Coronary artery (tissue), 2 donors: ENCODE measurements at regions not wholly inside any gene's neighbourhood (a gene's known extent, or its start where the extent isn't known, plus 50 kb on each side); places are given as distances from the start of the nearest gene placed in this dataset.
"Not testable (repeated sequence)": the region's sequence is repeated elsewhere in the genome, so short reads cannot be mapped to it uniquely, and the experiment has no call there.

Experiments
- DNase-seq: peaks from one replicate; pipeline ENCODE4 v3.0.0-alpha.2; 2017; ENCODE audit warnings: low spot score
- H3K27ac ChIP-seq, 2 donors: fragments of 200-600 bp; sonication (generic); one replicate each; pipeline ENCODE4 v1.5.1; 2016 to 2019
- H3K4me3 ChIP-seq: fragments of 200-600 bp; sonication (generic); 2 replicates; pipeline ENCODE4 v1.5.1; 2016; ENCODE audit warnings: mild to moderate bottlenecking, moderate library complexity
- TF ChIP-seq, protein P1 (sequence below): fragments of 200-600 bp; sonication (generic); IDR thresholded peaks from one replicate; pipeline ENCODE4 v1.5.1; 2019; ENCODE audit warnings: antibody characterized with exemption

DNA sequence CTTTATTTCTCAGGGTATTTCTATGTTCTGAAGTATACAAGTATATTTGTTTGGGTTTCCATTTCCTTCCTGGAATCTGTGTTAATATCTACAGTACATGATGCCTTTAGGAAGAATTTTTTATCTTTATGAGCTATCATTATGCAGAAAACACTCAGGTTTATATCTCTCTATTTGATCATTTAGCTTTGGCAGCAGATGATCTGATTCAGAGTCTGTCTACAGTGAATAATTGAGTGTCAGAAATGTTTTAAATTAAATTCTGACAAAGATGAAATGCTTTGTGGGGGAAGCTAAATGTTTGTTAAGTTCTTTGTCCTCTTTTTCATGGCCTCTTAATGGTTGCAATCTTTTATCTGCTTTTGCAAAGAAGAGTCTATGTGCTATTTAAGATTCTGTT is 2141.0 kb upstream of the ACO1 start:
- DNase-seq = no peak
- TF ChIP-seq, protein P1, sequence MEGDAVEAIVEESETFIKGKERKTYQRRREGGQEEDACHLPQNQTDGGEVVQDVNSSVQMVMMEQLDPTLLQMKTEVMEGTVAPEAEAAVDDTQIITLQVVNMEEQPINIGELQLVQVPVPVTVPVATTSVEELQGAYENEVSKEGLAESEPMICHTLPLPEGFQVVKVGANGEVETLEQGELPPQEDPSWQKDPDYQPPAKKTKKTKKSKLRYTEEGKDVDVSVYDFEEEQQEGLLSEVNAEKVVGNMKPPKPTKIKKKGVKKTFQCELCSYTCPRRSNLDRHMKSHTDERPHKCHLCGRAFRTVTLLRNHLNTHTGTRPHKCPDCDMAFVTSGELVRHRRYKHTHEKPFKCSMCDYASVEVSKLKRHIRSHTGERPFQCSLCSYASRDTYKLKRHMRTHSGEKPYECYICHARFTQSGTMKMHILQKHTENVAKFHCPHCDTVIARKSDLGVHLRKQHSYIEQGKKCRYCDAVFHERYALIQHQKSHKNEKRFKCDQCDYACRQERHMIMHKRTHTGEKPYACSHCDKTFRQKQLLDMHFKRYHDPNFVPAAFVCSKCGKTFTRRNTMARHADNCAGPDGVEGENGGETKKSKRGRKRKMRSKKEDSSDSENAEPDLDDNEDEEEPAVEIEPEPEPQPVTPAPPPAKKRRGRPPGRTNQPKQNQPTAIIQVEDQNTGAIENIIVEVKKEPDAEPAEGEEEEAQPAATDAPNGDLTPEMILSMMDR = no peak
- H3K4me3 ChIP-seq = no peak overlapping the region
- H3K27ac ChIP-seq = no peak overlapping the region

DNA sequence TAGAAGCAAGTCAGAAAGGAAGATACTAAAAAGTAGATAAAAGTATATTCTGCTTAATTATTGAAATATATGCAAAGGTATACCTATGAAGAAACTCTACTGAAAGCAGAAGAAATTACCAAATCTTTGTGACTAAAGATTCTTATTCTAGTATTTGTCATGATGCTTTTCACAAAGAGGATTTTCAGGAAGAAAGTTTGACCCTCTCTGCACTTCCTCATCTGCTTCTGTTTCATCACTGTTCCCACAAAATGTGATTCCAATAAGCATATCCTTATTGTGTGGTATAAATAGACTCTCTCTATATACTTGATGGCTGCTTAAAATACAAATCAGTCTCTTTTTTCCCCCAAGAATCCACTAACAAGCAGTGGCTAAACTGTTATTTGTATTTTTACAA is 2139.6 kb upstream of the ACO1 start:
- no peak for DNase-seq
- Histone ChIP-seq H3K4me3 (no peak overlapping the region), H3K27ac (no peak overlapping the region)
- TF ChIP-seq, protein P1 = no peak

DNA sequence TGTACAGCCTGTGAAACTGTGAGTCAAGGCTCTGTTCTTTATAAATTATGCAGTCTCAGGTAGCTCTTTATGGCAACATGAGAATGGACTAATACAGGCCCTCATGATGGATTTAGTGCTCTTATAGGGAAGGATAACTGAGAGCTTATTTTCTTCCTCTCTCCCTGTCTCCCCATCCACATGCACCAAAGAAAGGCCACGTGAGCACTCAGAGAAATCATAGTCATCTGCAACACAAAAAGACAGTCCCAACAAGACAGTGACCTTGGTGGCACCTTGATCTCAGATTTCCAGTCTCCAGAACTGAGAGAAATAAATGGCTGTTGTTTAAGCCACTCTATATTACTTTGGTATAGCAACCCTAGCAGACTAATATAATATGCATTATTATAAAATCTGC is 2133.6 kb upstream of the ACO1 start:
- TF ChIP-seq, protein P1 = no peak
- no peak for DNase-seq
- H3K4me3 ChIP-seq = no peak overlapping the region
- H3K27ac ChIP-seq = no peak overlapping the region

DNA sequence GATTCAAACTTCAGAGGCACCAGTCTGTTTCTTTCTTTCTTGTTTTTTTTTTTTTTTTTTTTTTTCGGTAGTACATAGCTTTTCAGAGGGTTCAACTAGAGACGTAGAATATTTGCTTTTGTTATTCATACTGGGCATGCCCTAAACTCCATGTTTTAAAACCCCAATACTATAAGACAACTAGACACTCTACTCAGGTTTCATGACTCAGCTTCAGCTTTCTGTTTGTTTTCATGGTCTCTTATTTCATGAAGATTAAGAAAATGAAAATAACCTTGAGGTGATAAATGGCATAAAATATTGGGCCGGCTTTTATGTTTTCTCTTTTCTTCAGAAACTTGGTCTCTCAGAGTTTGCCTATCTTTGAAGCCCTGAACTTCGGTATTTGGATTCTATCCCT is 2126.3 kb upstream of the ACO1 start:
- no peak overlapping the region for H3K4me3 ChIP-seq
- TF ChIP-seq, protein P1 = no peak
- DNase-seq = no peak
- no peak overlapping the region for H3K27ac ChIP-seq

DNA sequence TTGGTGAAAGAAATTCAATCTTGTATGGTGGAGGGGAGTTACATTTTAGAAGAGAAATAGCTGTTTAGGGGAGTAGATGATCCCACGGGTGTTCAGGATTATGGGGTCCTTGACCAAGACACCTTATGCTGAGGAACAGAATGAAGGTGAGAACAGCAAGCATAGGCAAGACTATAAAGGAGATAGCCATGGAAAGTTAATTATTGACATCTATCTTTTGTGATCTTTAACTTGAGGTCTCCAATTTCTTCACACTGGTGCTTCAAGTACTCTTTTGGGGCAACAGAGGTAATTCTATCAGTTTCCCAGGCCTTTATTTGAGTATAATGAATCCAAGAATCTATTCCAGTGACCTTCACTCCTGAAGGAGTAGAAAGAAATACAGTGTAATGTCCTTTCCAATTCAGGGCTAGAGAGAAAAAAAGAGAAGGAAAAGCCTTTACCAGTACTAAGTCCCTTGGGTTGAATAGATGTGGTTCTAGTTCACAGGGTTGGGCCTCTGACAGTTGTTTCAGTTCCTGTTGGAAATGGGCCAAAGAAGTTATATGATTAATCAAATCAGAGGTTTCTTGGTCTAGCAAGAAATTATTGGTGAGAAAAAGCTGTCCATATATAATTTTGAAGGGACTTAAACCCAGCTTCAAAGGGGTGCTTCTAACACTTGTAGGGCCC is 2104.1 kb upstream of the ACO1 start:
- DNase-seq = no peak
- Histone ChIP-seq H3K27ac (no peak overlapping the region), H3K4me3 (no peak overlapping the region)
- TF ChIP-seq, protein P1 = no peak

DNA sequence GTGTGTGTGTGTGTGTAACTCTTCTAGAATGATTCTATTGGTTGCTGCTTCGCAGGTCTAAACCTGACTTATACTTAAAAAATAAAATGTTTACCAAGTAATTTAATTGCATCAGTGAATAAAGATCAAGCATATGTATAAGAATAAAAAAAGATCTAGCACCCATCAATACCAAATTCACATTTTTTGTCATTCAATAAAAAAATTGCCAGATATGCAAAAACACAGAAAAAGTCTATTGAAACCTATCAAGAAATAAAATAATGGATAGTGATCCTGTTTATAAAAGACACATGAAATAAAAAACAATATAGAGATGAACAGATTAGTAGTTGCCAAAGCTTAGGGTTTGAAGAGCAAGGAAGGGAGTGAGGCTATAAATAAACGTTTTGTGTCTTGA is 2095.0 kb upstream of the ACO1 start:
- TF ChIP-seq, protein P1 = no peak
- no peak for DNase-seq
- no peak overlapping the region for H3K4me3 ChIP-seq
- H3K27ac ChIP-seq = no peak overlapping the region

DNA sequence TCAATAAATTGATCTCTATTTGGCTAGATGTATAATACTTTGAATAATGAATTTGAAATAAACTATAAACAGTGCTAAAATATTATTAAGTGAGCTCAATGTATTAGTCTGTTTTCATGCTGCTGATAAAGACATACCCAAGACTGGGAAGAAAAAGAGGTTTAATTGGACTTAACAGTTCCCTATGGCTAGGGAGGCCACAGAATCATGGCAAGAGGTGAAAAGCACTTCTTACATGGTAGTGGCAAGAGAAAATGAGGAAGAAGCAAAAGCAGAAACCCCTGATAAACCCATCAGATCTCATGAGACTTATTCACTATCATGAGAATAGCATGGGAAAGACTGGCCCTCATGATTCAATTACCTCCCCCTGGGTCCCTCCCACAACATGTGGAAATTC is 2092.4 kb upstream of the ACO1 start:
- not testable (repeated sequence) for H3K4me3 ChIP-seq, H3K27ac ChIP-seq, DNase-seq
